Superior temporal gyrus (tissue), 1 donor: ENCODE measurements at regions not wholly inside any gene's neighbourhood (a gene's known extent, or its start where the extent isn't known, plus 50 kb on each side); places are given as distances from the start of the nearest gene placed in this dataset.

ENCODE experiments used
- DNase-seq: peaks from one replicate; pipeline ENCODE4 v3.0.0-alpha.2; 2016; ENCODE audit errors: extremely low spot score

DNA sequence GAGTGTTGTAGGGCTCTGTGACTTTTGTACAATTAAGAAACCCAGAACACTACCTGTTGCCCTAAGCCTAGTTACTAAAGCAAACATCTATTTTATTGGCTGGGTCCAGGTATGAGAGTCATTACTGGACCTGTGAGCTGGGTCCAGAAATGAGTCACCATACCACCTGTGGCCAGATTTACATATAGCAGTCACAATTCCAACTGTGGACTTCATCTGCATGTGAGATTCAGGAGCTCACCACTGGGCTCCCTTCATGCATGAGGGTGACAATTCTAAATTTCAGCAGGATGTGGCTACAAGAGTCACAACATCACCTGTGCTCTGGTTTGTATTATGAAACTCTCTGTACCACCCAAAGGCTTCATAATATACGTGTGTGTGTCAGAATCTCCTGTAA lies 2038.0 kb downstream of the TP53TG3F start:
- no peak for DNase-seq

GRCh38 chr16:35506018-35506897 lies 2046.8 kb downstream of the TP53TG3F start:
- DNase-seq: no peak

GRCh38 chr16:35506898-35507194 lies 2047.4 kb downstream of the TP53TG3F start:
- no peak for DNase-seq

- DNase-seq: no peak
Observed at GRCh38 chr16:35510701-35511100, 2051.3 kb downstream of the TP53TG3F start.

DNA sequence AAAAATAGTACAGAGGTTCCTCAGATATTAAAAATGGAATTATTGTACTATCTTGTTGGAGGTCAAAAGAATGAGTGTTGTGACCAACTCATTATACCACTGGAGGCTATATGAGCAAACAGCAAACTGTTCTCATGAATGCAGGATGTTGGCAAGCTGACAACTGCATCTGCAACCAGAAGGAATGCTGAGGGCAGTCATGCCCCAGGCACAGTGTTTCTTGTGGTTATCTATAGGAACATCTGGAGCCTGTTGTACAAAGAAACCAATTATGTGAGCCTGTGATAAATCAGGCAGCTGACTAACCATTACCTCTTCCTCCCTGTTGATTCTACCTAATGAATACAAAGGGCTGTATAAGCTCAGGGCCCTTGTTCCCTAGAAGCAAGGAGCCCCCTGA lies 2057.1 kb downstream of the TP53TG3F start:
- no peak for DNase-seq

GRCh38 chr16:35516971-35517370 lies 2057.6 kb downstream of the TP53TG3F start:
- no peak for DNase-seq

- no peak for DNase-seq
Observed at GRCh38 chr16:35523991-35524390, 2064.6 kb downstream of the TP53TG3F start.

DNA sequence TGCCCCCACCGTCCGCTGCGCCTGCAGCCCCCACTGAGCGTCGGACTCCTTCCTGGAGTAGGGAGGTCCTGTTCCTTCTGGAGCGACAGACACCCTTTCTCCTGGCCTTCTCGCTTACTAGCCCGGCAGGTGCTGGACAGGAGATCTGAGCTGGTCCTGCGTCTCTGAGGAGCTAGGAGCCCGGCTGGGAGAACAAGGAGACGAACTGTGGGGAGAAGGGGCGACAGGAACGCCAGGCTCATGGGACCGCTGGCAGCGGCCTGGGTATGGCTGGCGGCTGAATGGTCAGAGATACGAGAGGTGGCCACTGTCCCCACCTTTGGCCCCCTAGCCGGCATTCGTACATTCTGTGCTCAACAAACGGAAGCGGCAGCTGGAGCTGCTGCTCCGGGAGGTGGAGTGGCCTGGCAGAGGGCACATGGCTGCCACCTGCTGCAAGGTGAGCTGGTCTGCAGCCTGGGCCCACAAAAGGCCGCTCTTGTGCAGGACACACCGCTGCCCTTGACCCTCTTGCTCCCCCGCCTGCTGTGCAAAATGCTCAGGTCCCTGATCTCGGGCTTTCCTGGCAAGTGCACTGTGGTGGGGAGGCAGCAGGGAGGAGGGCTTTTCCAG lies 2066.7 kb downstream of the TP53TG3F start:
- DNase-seq: no peak

DNA sequence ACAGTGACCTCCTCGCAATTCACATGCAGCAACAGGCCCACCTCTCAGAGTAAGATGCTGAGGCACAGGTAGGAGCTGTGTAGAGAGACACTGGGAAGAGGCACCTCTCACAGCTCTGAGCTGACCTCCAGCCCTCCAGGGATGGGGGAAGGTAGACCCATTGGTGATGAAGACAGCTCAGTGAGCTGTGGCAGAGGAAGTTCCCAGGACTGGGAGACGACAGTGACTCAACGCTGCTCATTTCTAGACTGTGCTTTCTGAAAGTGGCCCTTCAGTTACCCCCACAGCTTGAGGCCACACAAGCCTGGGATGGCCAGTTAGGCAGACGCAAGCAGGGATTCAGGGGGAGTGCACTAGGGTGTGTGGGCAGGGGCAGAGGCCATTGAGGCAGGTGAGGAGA lies 2073.2 kb downstream of the TP53TG3F start:
- no peak for DNase-seq

GRCh38 chr16:35533683-35534082 lies 2074.3 kb downstream of the TP53TG3F start:
- DNase-seq: no peak

DNA sequence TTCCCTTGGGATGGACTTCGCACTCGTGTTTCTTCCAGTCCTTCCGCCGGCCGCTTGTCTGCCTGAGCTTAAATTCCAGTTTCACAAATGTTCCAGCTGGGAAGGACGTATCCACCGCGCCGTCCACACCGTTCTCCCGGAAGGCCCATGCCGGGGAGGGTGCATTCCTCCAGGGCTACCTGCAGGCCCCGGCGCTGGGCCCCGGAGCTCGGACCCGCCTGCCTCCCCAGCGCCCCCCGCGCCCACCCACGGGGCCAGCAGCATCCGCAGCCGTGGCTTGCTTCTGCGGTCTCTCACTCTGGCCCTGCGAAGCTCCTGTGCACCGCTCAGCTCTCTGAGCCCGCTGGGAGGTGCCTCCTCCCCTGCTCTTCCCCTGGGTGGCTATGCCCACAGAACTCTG lies 2084.1 kb downstream of the TP53TG3F start:
- DNase-seq: no peak

- no peak for DNase-seq
Observed at GRCh38 chr16:35552763-35553162, 2093.4 kb downstream of the TP53TG3F start.

DNA sequence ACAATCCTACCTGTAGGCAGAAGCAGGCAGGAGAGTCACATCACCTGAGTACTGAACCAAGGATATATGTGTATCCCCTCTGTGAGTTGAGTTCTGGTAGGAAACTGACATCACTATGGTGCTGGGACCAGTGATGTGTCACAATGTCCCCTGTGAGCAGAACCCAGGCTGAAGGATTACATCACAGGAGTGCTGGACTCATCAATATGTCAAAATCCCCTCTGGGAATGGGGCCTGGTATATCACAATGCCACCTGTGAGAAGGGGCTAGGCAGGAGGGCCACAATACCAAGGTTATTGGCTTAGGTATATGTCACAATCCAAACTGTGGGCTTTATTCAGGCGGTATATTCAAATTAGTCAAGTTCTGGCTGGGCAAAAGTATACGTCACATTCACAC lies 2098.3 kb downstream of the TP53TG3F start:
- no peak for DNase-seq

- no peak for DNase-seq
Observed at GRCh38 chr16:35559911-35560636, 2100.7 kb downstream of the TP53TG3F start.

GRCh38 chr16:35560637-35560984 lies 2101.2 kb downstream of the TP53TG3F start:
- no peak for DNase-seq

- DNase-seq: no peak
Observed at GRCh38 chr16:35561346-35561745, 2101.9 kb downstream of the TP53TG3F start.

DNA sequence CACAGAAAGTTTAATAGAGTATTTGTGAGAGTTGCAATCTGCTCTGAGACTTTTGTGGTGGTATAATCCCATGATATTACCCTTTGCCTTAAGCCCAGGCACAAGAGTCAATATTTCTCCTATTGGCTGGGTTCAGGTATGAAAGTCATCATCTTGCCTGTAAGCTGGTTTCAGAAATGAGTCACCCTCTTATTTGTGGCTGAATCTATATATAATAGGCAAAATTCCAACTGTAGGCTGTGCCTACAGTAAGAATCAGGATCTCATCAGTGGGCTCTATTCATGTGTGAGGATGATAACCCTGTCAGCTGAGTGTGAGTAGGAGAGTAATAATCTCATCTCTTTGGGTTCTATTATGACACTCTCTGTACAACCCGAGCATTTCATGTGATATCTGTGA lies 2103.1 kb downstream of the TP53TG3F start:
- DNase-seq: no peak

- no peak for DNase-seq
Observed at GRCh38 chr16:35562919-35563318, 2103.5 kb downstream of the TP53TG3F start.

DNA sequence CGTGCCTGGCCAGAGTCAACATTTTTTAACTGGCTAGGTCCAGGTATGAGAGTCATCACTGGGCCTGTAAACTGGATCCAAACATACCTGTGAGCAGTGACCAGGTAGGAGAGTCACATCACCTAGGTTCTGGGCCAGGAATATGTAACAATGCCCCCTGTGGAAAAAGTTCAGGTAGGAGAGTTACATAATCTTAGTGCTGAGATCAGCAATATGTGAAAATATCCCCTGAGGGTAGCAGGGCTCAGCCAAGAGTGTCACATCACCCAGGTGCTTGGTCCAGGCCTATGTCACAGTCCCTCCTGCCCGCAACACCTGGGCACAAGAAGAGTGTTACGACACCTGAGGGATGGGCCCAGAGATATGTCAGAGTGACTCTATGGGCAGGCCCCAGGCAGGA lies 2104.7 kb downstream of the TP53TG3F start:
- no peak for DNase-seq

DNA sequence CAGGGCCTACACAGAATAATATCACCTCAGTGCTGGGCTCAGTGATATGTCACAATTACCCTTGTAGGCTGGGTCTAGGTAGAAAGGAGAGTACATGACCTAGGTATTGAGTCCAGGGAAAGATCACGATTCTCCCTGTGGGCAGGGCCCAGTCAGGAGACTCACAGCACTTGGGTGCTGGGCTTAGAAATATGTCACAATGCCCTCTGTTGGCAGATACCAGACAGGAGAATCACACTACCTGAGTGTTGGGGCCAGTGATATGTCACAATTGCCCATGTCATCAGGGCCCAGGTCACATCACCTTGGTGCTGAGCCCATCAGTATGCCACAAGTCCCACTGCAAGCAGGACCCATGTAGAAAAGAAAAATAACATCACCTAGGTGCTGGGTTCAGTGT lies 2105.5 kb downstream of the TP53TG3F start:
- DNase-seq: no peak

DNA sequence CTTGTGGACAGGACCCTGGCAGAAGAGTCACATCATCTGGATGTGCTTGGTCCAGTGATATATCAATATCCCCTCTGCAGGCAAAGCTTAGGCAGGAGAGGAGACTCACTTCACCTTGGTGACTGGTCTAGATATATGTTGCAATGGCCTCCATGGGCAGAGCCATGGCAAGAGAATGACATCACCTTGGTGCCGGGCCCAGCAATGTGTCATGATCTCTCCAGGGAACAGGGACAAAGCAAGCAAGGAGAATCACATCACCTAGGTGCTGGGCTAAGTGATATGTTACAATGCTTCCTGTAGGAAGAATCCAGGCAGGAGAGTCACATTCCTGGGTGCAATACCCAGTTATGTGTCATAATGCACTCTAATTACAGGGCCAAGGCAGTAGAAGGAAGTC lies 2106.2 kb downstream of the TP53TG3F start:
- no peak for DNase-seq

GRCh38 chr16:35569413-35569812 lies 2110.0 kb downstream of the TP53TG3F start:
- DNase-seq: no peak

GRCh38 chr16:35570946-35571345 lies 2111.5 kb downstream of the TP53TG3F start:
- DNase-seq: no peak
